K562 (cell line): ENCODE measurements at regions not wholly inside any gene's neighbourhood (a gene's known extent, or its start where the extent isn't known, plus 50 kb on each side); places are given as distances from the start of the nearest gene placed in this dataset.

Experiments used
- ATAC-seq: fragments of 200-7000 bp; cut with Tn5 transposase; 3 replicates; pipeline ENCODE4 v1.9.1; 2020; ENCODE audit warnings: moderate library complexity
- BruUV-seq: library from RNA; stranded (reverse); fragments of 400-500 nt; replicated peaks from 2 replicates; lab custom pipeline; 2021; lab: Mats Ljungman, UMichigan
- CTCF ChIA-PET: fragments of 300-600 bp; formaldehyde crosslinking; extraction: SDS; loops from one replicate; lab custom pipeline; 2021; ENCODE audit warnings: low intra/inter-chr PET ratio; lab: Yijun Ruan, JAX
- POLR2A ChIA-PET: fragments of 300-600, 350-650 bp; sonication (Branson Sonifier 250); formaldehyde crosslinking; extraction: SDS; loops from one replicate; lab custom pipeline; 2021; ENCODE audit warnings: antibody characterized with exemption, inconsistent platforms; lab: Yijun Ruan, JAX
- DNase-seq, 4 experiments: peaks; one replicate each; pipeline versions ENCODE4 v3.0.0 to v3.0.0-alpha.2; 2011 to 2018; ENCODE audit warnings: low spot score in 3 of 4, mixed read lengths in 3 of 4; ENCODE audit errors: extremely low read depth in 1 of 4
- FAIRE-seq: peaks from 2 replicates; lab custom pipeline; 2011; peaks lifted over from hg19 to GRCh38; lab: Jason Lieb, UNC
- H2AFZ ChIP-seq: 2 replicates; pipeline ENCODE4 v1.6.0; 2011; ENCODE audit warnings: low read depth, low read length, control low read depth, inconsistent platforms
- H3K27ac ChIP-seq: fragments of 200-600 bp; 3 replicates; pipeline ENCODE4 v1.8.0; 2011; ENCODE audit warnings: low read depth, mild to moderate bottlenecking, control low read depth, inconsistent platforms, low read length, moderate library complexity, mixed read lengths; ENCODE audit errors: extremely low read depth
- H3K27me3 ChIP-seq, 2 experiments: fragments of 300-600 bp in 1 of 2; 2 replicates in 1 of 2; 3 replicates in 1 of 2; pipeline versions ENCODE4 v1.6.0 to v1.8.0; 2011; ENCODE audit warnings: inconsistent platforms in 2 of 2, low read length in 2 of 2, mild to moderate bottlenecking in 1 of 2, mixed read lengths in 1 of 2, moderate library complexity in 1 of 2; ENCODE audit not compliant: control insufficient read depth in 2 of 2, insufficient read depth in 2 of 2
- H3K36me3 ChIP-seq: fragments of 300-600 bp; 3 replicates; pipeline ENCODE4 v1.8.0; 2011; ENCODE audit warnings: mild to moderate bottlenecking, low read length, inconsistent platforms; ENCODE audit not compliant: control insufficient read depth, insufficient read depth
- H3K4me1 ChIP-seq, 2 experiments: fragments of 200-600 bp in 1 of 2; replicated peaks in 1 of 2; 2 replicates in 1 of 2; 3 replicates in 1 of 2; pipeline versions ENCODE4 v1.5.1 to v1.8.0; 2011; ENCODE audit warnings: inconsistent platforms in 2 of 2, low read length in 2 of 2, mild to moderate bottlenecking in 1 of 2, mixed read lengths in 1 of 2, moderate library complexity in 1 of 2; ENCODE audit not compliant: control insufficient read depth in 2 of 2, insufficient read depth in 2 of 2
- H3K4me2 ChIP-seq: 2 replicates; pipeline ENCODE4 v1.6.1; 2011; ENCODE audit warnings: low read length, control low read depth, inconsistent platforms, mixed read lengths; ENCODE audit not compliant: insufficient read depth
- H3K4me3 ChIP-seq: fragments of 200-600 bp; sonication (generic), shearing (Covaris generic); 2 replicates; pipeline ENCODE4 v1.5.1; 2016; ENCODE audit warnings: control low read depth, inconsistent platforms
- H3K79me2 ChIP-seq: fragments of 200-600 bp; 3 replicates; pipeline ENCODE4 v1.8.0; 2011; ENCODE audit warnings: low read length, inconsistent platforms; ENCODE audit not compliant: control insufficient read depth, insufficient read depth
- H3K9ac ChIP-seq, 2 experiments: 2 replicates each; pipeline versions ENCODE4 v1.6.0 to v1.6.1; 2011; ENCODE audit warnings: low read depth in 2 of 2, low read length in 2 of 2, control low read depth in 1 of 2, inconsistent platforms in 1 of 2, mild to moderate bottlenecking in 1 of 2, mixed read lengths in 1 of 2; ENCODE audit not compliant: insufficient read depth in 1 of 2
- H3K9me1 ChIP-seq: one replicate; pipeline ENCODE4 v1.6.0; 2011; ENCODE audit warnings: inconsistent platforms, mild to moderate bottlenecking, low read length, moderate library complexity; ENCODE audit not compliant: control insufficient read depth, insufficient read depth
- H3K9me3 ChIP-seq: replicated peaks from 2 replicates; pipeline ENCODE4 v1.5.1; 2011; ENCODE audit warnings: low read depth, low read length, inconsistent platforms; ENCODE audit not compliant: control insufficient read depth, insufficient read depth
- H4K20me1 ChIP-seq: replicated peaks from 2 replicates; pipeline ENCODE4 v1.6.1; 2011; ENCODE audit warnings: low read length, inconsistent platforms, mixed read lengths; ENCODE audit not compliant: control insufficient read depth, insufficient read depth
- BACH1 ChIP-seq: fragments of 200-800 bp; sonication (Bioruptor generic); IDR thresholded peaks from 2 replicates; pipeline ENCODE4 v1.6.1; 2016; ENCODE audit warnings: missing genetic modification characterization, missing compliant biosample characterization
- CC2D1A ChIP-seq: fragments of 450-650 bp; IDR thresholded peaks from 2 replicates; pipeline ENCODE4 v1.6.1; 2017; ENCODE audit warnings: mild to moderate bottlenecking
- LEF1 ChIP-seq: fragments of 450-650 bp; IDR thresholded peaks from 2 replicates; pipeline ENCODE4 v1.6.1; 2016; ENCODE audit warnings: mild to moderate bottlenecking
- MCM3 ChIP-seq: fragments of 450-650 bp; IDR thresholded peaks from 2 replicates; pipeline ENCODE4 v1.6.1; 2016
- MEIS2 ChIP-seq: fragments of 450-650 bp; IDR thresholded peaks from 2 replicates; pipeline ENCODE4 v1.6.1; 2014; ENCODE audit warnings: mild to moderate bottlenecking; ENCODE audit not compliant: partially characterized antibody
- TBP ChIP-seq: optimal IDR thresholded peaks from 2 replicates; pipeline ENCODE3; 2011; ENCODE audit warnings: low read depth, low read length, improper control_type of control experiment
- ZNF134 ChIP-seq: fragments of 250-450 bp; sonication (Bioruptor Pico); conservative IDR thresholded peaks from 2 replicates; pipeline ENCODE4 v1.4.0; 2020
- WGBS: fragments of 100-300 bp; shearing (Covaris generic); methylation state at CpG from one replicate; pipeline ENCODE4 v1.1.6; 2016; ENCODE audit warnings: low coverage, mixed read lengths; ENCODE audit not compliant: insufficient coverage; ENCODE audit errors: missing lambda C conversion rate; 5-methylcytosine and 5-hydroxymethylcytosine counted together
- in situ Hi-C: fragments of 300-500 bp; cut with MboI; formaldehyde crosslinking; loops from 4 replicates; pipeline ENCODE4 v1.15.0; 2018; ENCODE audit warnings: inconsistent platforms, mixed read lengths
- intact Hi-C: fragments of 100-400 bp; cut with micrococcal nuclease; formaldehyde crosslinking; loops from 2 replicates; pipeline ENCODE4 v1.14.2; 2022
- TF ChIP-seq, protein P1 (sequence below): fragments of 450-650 bp; IDR thresholded peaks from 2 replicates; pipeline ENCODE4 v1.6.1; 2014; ENCODE audit warnings: low read depth, mild to moderate bottlenecking, moderate library complexity, borderline replicate concordance
- TF ChIP-seq, protein P2 (sequence below), 2 experiments: IDR thresholded peaks; 2 replicates each; pipeline ENCODE4 v1.6.1; 2012; ENCODE audit warnings: improper control_type of control experiment in 2 of 2, low read depth in 2 of 2, low read length in 2 of 2, borderline replicate concordance in 1 of 2
- TF ChIP-seq, protein P3 (sequence below): fragments of 450-650 bp; IDR thresholded peaks from 2 replicates; pipeline ENCODE4 v1.6.1; 2016
- TF ChIP-seq, protein P4 (sequence below): sonication (generic); formaldehyde crosslinking; IDR thresholded peaks from 2 replicates; pipeline ENCODE4 v1.8.1; 2023; ENCODE audit warnings: mild to moderate bottlenecking, missing genetic modification reagents

DNA sequence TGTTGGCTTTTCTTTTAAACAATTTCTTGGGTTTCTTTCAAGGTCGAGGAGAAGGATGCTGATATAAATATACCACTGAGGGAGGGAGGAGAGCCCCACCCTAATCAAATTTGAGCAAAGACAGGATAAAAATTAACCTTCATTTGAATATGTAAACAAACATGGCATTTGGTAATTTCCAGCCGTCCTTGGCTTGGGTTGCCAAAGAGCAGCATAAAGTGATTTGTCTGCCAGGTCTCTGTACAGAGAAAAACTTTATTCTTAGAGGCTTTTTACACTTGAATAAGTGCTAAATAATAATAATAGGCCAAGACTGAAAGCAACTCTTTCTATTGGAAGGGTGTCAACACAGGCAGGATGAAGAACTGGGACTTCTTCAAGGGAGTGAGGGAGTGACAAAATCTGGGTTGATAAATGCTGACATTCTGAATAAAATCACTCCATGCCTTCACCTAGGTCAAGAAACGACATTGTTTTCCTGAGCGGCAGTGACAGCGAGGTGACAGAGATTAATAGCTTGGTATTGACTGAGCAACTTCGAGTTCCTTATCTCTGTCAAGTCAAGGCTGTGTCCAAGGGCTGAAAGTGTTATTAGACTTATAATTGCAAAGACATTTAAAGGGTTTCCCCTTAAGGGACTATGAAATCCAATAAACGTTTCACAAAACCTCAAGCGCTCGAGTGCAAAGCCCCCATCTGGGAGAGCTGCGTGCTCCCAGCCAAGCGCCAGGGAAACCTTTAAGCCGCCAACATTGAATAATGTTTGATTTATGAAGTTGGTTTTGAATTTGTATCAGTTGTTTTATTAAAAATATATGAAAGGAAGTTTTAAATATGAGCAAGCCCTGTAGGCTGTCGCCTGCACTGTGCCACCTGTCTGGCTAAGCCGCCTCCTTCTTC, 269.5 kb upstream of the N4BP1 start:
- Histone ChIP-seq H3K27me3 (no peaks in the 10 kb centered on the region), H3K9me3 (no peaks in the 10 kb centered on the region), H3K9me1 (no peaks in the 10 kb centered on the region), H3K4me1 (no peaks in the 10 kb centered on the region), H3K9ac (no peak overlapping the region), H3K4me2 (no peak overlapping the region), H2AFZ (no peak overlapping the region), H3K79me2 (no peaks in the 10 kb centered on the region), H4K20me1 (no peaks in the 10 kb centered on the region), H3K27ac (no peak overlapping the region), H3K4me3 (no peak overlapping the region), H3K36me3 (no peaks in the 10 kb centered on the region)
- DNase-seq (no peak), FAIRE-seq (no peak), ATAC-seq (no peak)
- in situ Hi-C loops: no loop called here
- WGBS: 1% methylated on average over 14 of the region's 14 CpGs
- ChIA-PET CTCF (interaction anchor here (0.6 kb wide), 1 partner anchor 825 kb away, joined by 3 read pairs; no protein-coding TSS in a partner anchor), POLR2A (interaction anchor here (0.8 kb wide), 1 partner anchor 144 kb away, joined by 3 read pairs; no protein-coding TSS in a partner anchor)
- no TSS peak for BruUV-seq
- intact Hi-C loops: no loop called here
- TF ChIP-seq, protein P1, sequence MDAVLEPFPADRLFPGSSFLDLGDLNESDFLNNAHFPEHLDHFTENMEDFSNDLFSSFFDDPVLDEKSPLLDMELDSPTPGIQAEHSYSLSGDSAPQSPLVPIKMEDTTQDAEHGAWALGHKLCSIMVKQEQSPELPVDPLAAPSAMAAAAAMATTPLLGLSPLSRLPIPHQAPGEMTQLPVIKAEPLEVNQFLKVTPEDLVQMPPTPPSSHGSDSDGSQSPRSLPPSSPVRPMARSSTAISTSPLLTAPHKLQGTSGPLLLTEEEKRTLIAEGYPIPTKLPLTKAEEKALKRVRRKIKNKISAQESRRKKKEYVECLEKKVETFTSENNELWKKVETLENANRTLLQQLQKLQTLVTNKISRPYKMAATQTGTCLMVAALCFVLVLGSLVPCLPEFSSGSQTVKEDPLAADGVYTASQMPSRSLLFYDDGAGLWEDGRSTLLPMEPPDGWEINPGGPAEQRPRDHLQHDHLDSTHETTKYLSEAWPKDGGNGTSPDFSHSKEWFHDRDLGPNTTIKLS: no peak
- TF ChIP-seq BACH1 (tag): no peak
- no peak for TF ChIP-seq MCM3
- TF ChIP-seq, protein P2, sequence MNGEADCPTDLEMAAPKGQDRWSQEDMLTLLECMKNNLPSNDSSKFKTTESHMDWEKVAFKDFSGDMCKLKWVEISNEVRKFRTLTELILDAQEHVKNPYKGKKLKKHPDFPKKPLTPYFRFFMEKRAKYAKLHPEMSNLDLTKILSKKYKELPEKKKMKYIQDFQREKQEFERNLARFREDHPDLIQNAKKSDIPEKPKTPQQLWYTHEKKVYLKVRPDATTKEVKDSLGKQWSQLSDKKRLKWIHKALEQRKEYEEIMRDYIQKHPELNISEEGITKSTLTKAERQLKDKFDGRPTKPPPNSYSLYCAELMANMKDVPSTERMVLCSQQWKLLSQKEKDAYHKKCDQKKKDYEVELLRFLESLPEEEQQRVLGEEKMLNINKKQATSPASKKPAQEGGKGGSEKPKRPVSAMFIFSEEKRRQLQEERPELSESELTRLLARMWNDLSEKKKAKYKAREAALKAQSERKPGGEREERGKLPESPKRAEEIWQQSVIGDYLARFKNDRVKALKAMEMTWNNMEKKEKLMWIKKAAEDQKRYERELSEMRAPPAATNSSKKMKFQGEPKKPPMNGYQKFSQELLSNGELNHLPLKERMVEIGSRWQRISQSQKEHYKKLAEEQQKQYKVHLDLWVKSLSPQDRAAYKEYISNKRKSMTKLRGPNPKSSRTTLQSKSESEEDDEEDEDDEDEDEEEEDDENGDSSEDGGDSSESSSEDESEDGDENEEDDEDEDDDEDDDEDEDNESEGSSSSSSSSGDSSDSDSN (IDR thresholded peaks at IDR 0.05; ENCODE audit: borderline replicate concordance in 1 of 2, low read depth in 2 of 2, low read length in 2 of 2): no peak
- TF ChIP-seq, protein P3, sequence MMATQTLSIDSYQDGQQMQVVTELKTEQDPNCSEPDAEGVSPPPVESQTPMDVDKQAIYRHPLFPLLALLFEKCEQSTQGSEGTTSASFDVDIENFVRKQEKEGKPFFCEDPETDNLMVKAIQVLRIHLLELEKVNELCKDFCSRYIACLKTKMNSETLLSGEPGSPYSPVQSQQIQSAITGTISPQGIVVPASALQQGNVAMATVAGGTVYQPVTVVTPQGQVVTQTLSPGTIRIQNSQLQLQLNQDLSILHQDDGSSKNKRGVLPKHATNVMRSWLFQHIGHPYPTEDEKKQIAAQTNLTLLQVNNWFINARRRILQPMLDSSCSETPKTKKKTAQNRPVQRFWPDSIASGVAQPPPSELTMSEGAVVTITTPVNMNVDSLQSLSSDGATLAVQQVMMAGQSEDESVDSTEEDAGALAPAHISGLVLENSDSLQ: peak; percentile 85
- peak; percentile 81 for TF ChIP-seq MEIS2
- TF ChIP-seq CC2D1A: no peak
- TF ChIP-seq ZNF134 (CRISPR knock-in tag): no peak
- TF ChIP-seq LEF1: no peak
- no peak for TF ChIP-seq TBP
- TF ChIP-seq, protein P4, sequence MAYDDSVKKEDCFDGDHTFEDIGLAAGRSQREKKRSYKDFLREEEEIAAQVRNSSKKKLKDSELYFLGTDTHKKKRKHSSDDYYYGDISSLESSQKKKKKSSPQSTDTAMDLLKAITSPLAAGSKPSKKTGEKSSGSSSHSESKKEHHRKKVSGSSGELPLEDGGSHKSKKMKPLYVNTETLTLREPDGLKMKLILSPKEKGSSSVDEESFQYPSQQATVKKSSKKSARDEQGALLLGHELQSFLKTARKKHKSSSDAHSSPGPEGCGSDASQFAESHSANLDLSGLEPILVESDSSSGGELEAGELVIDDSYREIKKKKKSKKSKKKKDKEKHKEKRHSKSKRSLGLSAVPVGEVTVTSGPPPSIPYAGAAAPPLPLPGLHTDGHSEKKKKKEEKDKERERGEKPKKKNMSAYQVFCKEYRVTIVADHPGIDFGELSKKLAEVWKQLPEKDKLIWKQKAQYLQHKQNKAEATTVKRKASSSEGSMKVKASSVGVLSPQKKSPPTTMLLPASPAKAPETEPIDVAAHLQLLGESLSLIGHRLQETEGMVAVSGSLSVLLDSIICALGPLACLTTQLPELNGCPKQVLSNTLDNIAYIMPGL: no peak
